ENCODE measurements at regions not wholly inside any gene's neighbourhood (a gene's known extent, or its start where the extent isn't known, plus 50 kb on each side); places are given as distances from the start of the nearest gene placed in this dataset.
"Not testable (repeated sequence)": the region's sequence is repeated elsewhere in the genome, so short reads cannot be mapped to it uniquely, and the experiment has no call there.

- not testable (repeated sequence) for TF ChIP-seq ISL1 (CRISPR knock-in tag; IDR thresholded peaks at IDR 0.05); ZFP3 (CRISPR knock-in tag; IDR thresholded peaks at IDR 0.05); GLIS3 (CRISPR knock-in tag; IDR thresholded peaks at IDR 0.05); ZC3H10 (CRISPR knock-in tag; IDR thresholded peaks at IDR 0.05); ARNTL (CRISPR knock-in tag; IDR thresholded peaks at IDR 0.05; ENCODE audit: borderline replicate concordance, low read depth); BACH2 (CRISPR knock-in tag; IDR thresholded peaks at IDR 0.05; ENCODE audit: borderline replicate concordance); TSHZ2 (CRISPR knock-in tag; IDR thresholded peaks at IDR 0.05); ZNF70 (CRISPR knock-in tag; IDR thresholded peaks at IDR 0.05); ZNF565 (CRISPR knock-in tag; conservative IDR thresholded peaks at IDR 0.05; ENCODE audit: low read depth); CREB5 (CRISPR knock-in tag; IDR thresholded peaks at IDR 0.05; ENCODE audit: low read depth); TOX (CRISPR knock-in tag; IDR thresholded peaks at IDR 0.05; ENCODE audit: borderline replicate concordance); POU6F1 (CRISPR knock-in tag; IDR thresholded peaks at IDR 0.05; ENCODE audit: borderline replicate concordance, low read depth); ZNF8 (CRISPR knock-in tag; IDR thresholded peaks at IDR 0.05)
- TF ChIP-seq, protein P1, sequence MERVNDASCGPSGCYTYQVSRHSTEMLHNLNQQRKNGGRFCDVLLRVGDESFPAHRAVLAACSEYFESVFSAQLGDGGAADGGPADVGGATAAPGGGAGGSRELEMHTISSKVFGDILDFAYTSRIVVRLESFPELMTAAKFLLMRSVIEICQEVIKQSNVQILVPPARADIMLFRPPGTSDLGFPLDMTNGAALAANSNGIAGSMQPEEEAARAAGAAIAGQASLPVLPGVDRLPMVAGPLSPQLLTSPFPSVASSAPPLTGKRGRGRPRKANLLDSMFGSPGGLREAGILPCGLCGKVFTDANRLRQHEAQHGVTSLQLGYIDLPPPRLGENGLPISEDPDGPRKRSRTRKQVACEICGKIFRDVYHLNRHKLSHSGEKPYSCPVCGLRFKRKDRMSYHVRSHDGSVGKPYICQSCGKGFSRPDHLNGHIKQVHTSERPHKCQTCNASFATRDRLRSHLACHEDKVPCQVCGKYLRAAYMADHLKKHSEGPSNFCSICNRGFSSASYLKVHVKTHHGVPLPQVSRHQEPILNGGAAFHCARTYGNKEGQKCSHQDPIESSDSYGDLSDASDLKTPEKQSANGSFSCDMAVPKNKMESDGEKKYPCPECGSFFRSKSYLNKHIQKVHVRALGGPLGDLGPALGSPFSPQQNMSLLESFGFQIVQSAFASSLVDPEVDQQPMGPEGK (CRISPR knock-in tag; IDR thresholded peaks at IDR 0.05; ENCODE audit: borderline replicate concordance) = not testable (repeated sequence)
Measured at GRCh38 chr1:120634816-120635806, 88.6 kb upstream of the NBPF26 start.
